ENCODE measurements at regions not wholly inside any gene's neighbourhood (a gene's known extent, or its start where the extent isn't known, plus 50 kb on each side); places are given as distances from the start of the nearest gene placed in this dataset.

GRCh38 chr12:67535176-67535575 lies 113.4 kb upstream of the DYRK2 start:
- TF ChIP-seq CTCF (conservative IDR thresholded peaks at IDR 0.05) (no peak), EZH2 (IDR thresholded peaks at IDR 0.05; ENCODE audit: low read depth) (no peak)
